ENCODE measurements at regions not wholly inside any gene's neighbourhood (a gene's known extent, or its start where the extent isn't known, plus 50 kb on each side); places are given as distances from the start of the nearest gene placed in this dataset.

DNA sequence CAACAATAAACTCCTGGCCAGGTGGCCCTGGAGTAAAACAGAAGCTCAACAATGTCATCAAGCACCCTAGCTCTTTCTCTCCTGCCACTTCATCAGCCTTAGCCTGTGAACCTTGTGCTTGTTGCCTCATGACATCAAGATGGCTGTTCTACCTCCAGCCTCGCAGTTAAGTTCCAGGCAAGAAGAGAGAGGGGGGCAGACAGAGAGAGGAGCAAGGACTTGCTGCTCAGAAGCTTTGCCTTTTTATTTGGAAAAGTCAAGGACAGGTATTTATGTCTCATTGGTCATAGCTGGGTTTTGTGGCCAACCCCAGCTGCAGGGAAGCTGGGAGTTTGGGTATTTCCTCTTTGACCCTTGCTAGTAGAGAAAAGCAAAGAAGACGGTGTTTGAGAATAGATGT is 60.3 kb upstream of the GADD45A start:
- TF ChIP-seq POLR2AphosphoS5 (IDR thresholded peaks at IDR 0.05): no peak
- TF ChIP-seq, protein P1, sequence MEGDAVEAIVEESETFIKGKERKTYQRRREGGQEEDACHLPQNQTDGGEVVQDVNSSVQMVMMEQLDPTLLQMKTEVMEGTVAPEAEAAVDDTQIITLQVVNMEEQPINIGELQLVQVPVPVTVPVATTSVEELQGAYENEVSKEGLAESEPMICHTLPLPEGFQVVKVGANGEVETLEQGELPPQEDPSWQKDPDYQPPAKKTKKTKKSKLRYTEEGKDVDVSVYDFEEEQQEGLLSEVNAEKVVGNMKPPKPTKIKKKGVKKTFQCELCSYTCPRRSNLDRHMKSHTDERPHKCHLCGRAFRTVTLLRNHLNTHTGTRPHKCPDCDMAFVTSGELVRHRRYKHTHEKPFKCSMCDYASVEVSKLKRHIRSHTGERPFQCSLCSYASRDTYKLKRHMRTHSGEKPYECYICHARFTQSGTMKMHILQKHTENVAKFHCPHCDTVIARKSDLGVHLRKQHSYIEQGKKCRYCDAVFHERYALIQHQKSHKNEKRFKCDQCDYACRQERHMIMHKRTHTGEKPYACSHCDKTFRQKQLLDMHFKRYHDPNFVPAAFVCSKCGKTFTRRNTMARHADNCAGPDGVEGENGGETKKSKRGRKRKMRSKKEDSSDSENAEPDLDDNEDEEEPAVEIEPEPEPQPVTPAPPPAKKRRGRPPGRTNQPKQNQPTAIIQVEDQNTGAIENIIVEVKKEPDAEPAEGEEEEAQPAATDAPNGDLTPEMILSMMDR (IDR thresholded peaks at IDR 0.05): no peak

Data from breast epithelium (tissue), 3 donors.